HCT116 (cell line): ENCODE measurements at regions not wholly inside any gene's neighbourhood (a gene's known extent, or its start where the extent isn't known, plus 50 kb on each side); places are given as distances from the start of the nearest gene placed in this dataset.

Source experiments
- CEBPB ChIP-seq: IDR thresholded peaks from 2 replicates; pipeline ENCODE4 v1.6.1; 2012; ENCODE audit warnings: low read depth
- EGR1 ChIP-seq: IDR thresholded peaks from 2 replicates; pipeline ENCODE4 v1.6.1; 2012; ENCODE audit warnings: low read depth
- POLR2AphosphoS5 ChIP-seq: IDR thresholded peaks from 2 replicates; pipeline ENCODE4 v1.6.1; 2011; ENCODE audit warnings: mild to moderate bottlenecking, low read depth, low read length, moderate library complexity
- TF ChIP-seq, protein P1 (sequence below), 3 experiments: fragments of 200-600 bp in 1 of 3; sonication (generic) in 1 of 3; IDR thresholded peaks in 2 of 3; conservative IDR thresholded peaks in 1 of 3; 2 replicates each; pipeline ENCODE4 v1.5.1; 2012 to 2017; ENCODE audit warnings: low read depth in 2 of 3, low read length in 2 of 3, antibody characterized with exemption in 1 of 3, borderline replicate concordance in 1 of 3, control low read depth in 1 of 3, mild to moderate bottlenecking in 1 of 3, mixed read lengths in 1 of 3, mixed run types in 1 of 3, moderate library complexity in 1 of 3; ENCODE audit not compliant: insufficient read depth in 1 of 3
- TF ChIP-seq, protein P2 (sequence below): IDR thresholded peaks from 2 replicates; pipeline ENCODE4 v1.6.1; 2012

DNA sequence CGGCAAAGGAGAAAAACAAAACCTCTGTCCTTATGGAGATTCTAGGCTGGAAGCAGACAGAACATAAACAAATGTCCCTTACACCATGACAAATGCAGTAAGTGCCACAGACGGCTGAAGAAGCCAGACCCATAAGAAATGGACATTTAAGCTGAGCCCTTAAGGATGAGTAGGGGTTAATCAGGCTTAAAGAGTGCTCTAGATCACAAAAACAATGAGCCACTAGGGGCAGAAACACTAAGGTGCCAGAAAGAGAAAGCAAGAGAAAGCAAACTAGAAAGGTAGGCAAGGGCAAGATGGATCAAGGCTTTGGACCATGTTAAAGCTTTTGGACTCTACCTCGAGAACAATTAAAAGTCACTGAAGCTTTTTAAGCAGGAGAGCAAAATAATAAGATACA, 326.9 kb upstream of the WWC1 start:
- TF ChIP-seq, protein P1, sequence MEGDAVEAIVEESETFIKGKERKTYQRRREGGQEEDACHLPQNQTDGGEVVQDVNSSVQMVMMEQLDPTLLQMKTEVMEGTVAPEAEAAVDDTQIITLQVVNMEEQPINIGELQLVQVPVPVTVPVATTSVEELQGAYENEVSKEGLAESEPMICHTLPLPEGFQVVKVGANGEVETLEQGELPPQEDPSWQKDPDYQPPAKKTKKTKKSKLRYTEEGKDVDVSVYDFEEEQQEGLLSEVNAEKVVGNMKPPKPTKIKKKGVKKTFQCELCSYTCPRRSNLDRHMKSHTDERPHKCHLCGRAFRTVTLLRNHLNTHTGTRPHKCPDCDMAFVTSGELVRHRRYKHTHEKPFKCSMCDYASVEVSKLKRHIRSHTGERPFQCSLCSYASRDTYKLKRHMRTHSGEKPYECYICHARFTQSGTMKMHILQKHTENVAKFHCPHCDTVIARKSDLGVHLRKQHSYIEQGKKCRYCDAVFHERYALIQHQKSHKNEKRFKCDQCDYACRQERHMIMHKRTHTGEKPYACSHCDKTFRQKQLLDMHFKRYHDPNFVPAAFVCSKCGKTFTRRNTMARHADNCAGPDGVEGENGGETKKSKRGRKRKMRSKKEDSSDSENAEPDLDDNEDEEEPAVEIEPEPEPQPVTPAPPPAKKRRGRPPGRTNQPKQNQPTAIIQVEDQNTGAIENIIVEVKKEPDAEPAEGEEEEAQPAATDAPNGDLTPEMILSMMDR (IDR thresholded peaks at IDR 0.05 in 2 of 3, conservative IDR thresholded peaks at IDR 0.05 in 1 of 3; ENCODE audit: borderline replicate concordance in 1 of 3, insufficient read depth in 1 of 3, low read depth in 2 of 3, low read length in 2 of 3): peak in 2 of 3 experiments; percentile 21 to 30; a peak in 2 of 6 replicates
- TF ChIP-seq, protein P2, sequence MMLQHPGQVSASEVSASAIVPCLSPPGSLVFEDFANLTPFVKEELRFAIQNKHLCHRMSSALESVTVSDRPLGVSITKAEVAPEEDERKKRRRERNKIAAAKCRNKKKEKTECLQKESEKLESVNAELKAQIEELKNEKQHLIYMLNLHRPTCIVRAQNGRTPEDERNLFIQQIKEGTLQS: no peak
- TF ChIP-seq EGR1: no peak
- TF ChIP-seq POLR2AphosphoS5: no peak
- no peak for TF ChIP-seq CEBPB
